DND-41 (cell line): ENCODE measurements at regions not wholly inside any gene's neighbourhood (a gene's known extent, or its start where the extent isn't known, plus 50 kb on each side); places are given as distances from the start of the nearest gene placed in this dataset.

Experiments used
- ATAC-seq: fragments of 200-7000 bp; cut with Tn5 transposase; 3 replicates; pipeline ENCODE4 v1.9.1; 2021; ENCODE audit warnings: low read depth; ENCODE audit not compliant: insufficient read depth
- DNase-seq: peaks from one replicate; pipeline ENCODE4 v3.0.0-alpha.2; 2020
- H2AFZ ChIP-seq: 2 replicates; pipeline ENCODE4 v1.6.0; 2012; ENCODE audit warnings: low read depth, low read length
- H3K27ac ChIP-seq: 2 replicates; pipeline ENCODE4 v1.5.1; 2012; ENCODE audit warnings: low read length, inconsistent platforms
- H3K27me3 ChIP-seq: fragments of 200-600 bp; sonication (generic); 2 replicates; pipeline ENCODE4 v1.6.0; 2012; ENCODE audit warnings: low read length, mild to moderate bottlenecking, inconsistent platforms; ENCODE audit not compliant: insufficient read depth, poor library complexity
- H3K36me3 ChIP-seq: 2 replicates; pipeline ENCODE4 v1.5.1; 2012; ENCODE audit warnings: low read length, inconsistent platforms; ENCODE audit not compliant: insufficient read depth
- H3K4me1 ChIP-seq: 2 replicates; pipeline ENCODE4 v1.5.1; 2012; ENCODE audit warnings: mild to moderate bottlenecking, low read length; ENCODE audit not compliant: insufficient read depth
- H3K4me2 ChIP-seq: 2 replicates; pipeline ENCODE4 v1.6.0; 2012; ENCODE audit warnings: mild to moderate bottlenecking, moderate library complexity, low read length, inconsistent platforms; ENCODE audit not compliant: insufficient read depth
- H3K4me3 ChIP-seq, 2 experiments: fragments of 200-600 bp in 1 of 2; shearing (Covaris generic) in 1 of 2; 2 replicates each; pipeline ENCODE4 v1.5.1; 2012 to 2016; ENCODE audit warnings: inconsistent platforms in 2 of 2, low read length in 2 of 2, mild to moderate bottlenecking in 2 of 2, low read depth in 1 of 2, moderate library complexity in 1 of 2
- H3K79me2 ChIP-seq: 2 replicates; pipeline ENCODE4 v1.6.0; 2012; ENCODE audit warnings: low read length, inconsistent platforms; ENCODE audit not compliant: insufficient read depth
- H3K9ac ChIP-seq: 2 replicates; pipeline ENCODE4 v1.6.0; 2012; ENCODE audit warnings: low read depth, mild to moderate bottlenecking, inconsistent platforms, low read length, moderate library complexity
- H3K9me3 ChIP-seq: 2 replicates; pipeline ENCODE4 v1.5.1; 2012; ENCODE audit warnings: low read length, moderate library complexity, mild to moderate bottlenecking, inconsistent platforms; ENCODE audit not compliant: insufficient read depth, severe bottlenecking
- H4K20me1 ChIP-seq: 2 replicates; pipeline ENCODE4 v1.6.0; 2012; ENCODE audit warnings: low read length; ENCODE audit not compliant: insufficient read depth
- CTCF ChIP-seq: IDR thresholded peaks from 2 replicates; pipeline ENCODE4 v1.5.1; 2012; ENCODE audit warnings: borderline replicate concordance, low read length, moderate library complexity, mild to moderate bottlenecking; ENCODE audit not compliant: poor library complexity, severe bottlenecking; ENCODE audit errors: extremely low read depth
- EZH2 ChIP-seq: IDR thresholded peaks from 3 replicates; pipeline ENCODE4 v1.6.1; 2012; ENCODE audit warnings: borderline replicate concordance, low read depth, mild to moderate bottlenecking, moderate library complexity, low read length, inconsistent platforms; ENCODE audit not compliant: severe bottlenecking

DNA sequence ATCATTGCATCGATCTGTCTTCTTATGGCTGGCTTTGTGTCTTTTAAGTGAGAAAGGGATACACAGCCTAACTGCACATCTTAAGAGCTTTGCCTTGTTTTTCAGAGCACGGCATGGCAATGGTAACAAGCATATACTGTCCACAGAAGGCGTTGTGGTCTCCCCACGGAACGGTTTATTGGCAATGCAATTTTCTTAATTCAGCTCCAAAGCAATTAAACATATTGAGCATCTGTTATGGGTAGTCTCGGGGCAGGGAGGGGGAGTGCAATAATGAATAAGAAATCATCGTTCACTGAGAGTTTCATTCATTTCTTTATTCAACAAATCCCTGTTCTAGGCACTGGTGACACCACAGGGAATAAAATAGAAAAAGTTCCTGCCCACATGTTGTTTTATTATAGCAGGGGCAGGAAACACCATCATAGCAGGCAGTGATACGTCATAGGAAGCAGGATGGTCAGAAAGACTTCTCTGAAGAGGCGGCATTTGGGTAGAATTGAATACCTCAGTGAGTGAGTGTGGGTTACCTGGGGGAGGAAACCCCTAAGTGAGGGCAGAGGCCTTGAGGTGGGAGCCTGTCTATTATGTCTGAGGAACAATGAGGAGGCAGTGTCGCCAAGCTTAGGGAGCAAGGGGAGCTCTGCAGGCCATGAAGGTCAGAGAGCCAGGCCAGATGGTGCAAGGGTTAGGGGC, 185.7 kb upstream of the KL start:
- TF ChIP-seq CTCF: no peak
- no peak for TF ChIP-seq EZH2
- no peak overlapping the region for H3K27ac ChIP-seq
- H3K9ac ChIP-seq: no peak overlapping the region
- DNase-seq: no peak
- no peaks in the 10 kb centered on the region for H3K9me3 ChIP-seq
- no peak overlapping the region for H3K4me2 ChIP-seq
- H3K36me3 ChIP-seq: no peaks in the 10 kb centered on the region
- H4K20me1 ChIP-seq: no peaks in the 10 kb centered on the region
- no peak overlapping the region for H3K4me3 ChIP-seq
- no peak for ATAC-seq
- no peaks in the 10 kb centered on the region for H3K27me3 ChIP-seq
- no peaks in the 10 kb centered on the region for H3K79me2 ChIP-seq
- H3K4me1 ChIP-seq: no peaks in the 10 kb centered on the region
- no peak overlapping the region for H2AFZ ChIP-seq

DNA sequence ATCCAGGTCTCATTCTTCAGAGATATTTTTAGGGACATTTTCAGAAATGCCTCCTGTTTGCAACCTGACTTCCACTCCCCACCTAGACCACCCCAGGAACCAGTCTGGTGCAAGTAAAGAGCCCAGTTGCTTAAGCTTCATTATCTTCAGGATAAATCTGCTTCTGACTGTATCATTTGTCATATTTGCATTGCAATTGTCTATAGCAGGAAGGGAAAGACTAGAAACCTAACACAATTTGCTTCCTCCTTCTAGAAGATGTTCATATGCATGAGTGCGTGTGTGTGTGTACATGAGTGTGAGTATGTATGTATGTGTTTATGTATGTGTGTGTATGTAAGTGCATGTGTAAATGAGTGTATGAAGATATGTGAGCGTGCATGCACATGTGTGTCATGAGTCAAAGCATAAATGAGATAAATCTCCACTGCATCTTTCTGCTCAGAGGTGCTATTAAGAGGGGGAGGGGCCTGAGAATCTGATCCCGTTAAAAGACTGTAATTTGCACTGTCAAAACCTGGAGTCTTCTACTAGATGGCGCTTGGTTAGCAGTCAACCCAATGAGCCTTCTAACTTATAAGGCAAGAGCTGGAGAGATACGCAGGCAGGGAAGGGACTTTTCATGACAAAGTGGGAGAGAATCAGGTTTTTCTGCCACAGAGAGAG, 178.8 kb upstream of the KL start:
- Histone ChIP-seq H3K4me2 (no peak overlapping the region), H3K4me3 (no peak overlapping the region), H2AFZ (no peak overlapping the region), H3K79me2 (no peaks in the 10 kb centered on the region), H3K9ac (no peak overlapping the region), H3K4me1 (no peaks in the 10 kb centered on the region), H4K20me1 (no peaks in the 10 kb centered on the region), H3K27ac (no peak overlapping the region), H3K27me3 (no peaks in the 10 kb centered on the region), H3K9me3 (no peaks in the 10 kb centered on the region), H3K36me3 (no peaks in the 10 kb centered on the region)
- TF ChIP-seq EZH2 (no peak), CTCF (no peak)
- DNase-seq (no peak), ATAC-seq (no peak)

DNA sequence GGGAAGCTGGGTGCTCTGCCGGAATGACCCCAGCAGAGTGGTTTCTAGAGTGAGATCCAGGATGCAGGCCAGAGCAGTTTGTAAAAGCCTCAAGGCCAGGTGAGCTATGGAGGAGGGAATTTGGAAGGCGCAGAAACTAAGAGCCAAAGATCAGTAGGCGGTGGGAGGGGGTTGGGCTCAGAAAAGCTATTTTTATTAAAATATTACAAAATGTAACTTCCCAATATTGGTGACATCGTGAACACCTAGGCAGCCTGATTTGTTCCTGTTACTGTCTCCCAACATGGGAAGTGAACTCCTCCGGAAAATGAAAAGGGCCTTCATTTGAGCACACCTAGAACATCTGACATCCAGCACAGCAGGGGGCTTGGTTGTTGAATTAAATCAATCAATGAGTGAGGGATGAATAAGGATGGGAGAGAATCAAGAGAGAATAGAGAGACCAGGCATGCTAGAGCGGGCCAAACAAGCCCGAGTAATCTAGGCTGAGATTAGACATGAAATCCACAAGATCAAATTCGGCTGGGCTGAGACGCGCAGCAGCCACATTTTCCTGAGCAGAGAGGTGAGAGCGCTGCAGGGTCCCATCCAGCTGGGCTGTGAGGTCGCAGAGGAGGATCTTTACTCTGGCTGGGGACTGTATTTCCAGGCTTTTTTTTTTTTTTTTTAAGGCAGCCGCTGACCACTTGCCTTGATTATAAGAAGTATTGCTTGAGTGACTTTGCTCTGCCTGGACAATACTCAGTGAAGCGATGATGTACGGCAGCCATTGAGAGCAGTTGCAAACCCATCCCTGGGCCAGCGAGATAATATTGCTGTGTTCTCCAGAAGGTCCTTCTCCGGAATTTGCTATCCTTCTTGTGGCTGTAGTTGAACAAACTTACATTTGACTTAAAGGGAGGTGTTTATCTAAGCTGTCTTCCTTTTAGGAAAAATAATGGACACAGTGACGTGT, 178.0 kb upstream of the KL start:
- Histone ChIP-seq H3K27ac (no peak overlapping the region), H2AFZ (no peak overlapping the region)

More for the DNA sequence above, 178.0 kb upstream of the KL start:
- Histone ChIP-seq H3K79me2 (no peaks in the 10 kb centered on the region), H3K9me3 (no peaks in the 10 kb centered on the region), H3K4me1 (no peaks in the 10 kb centered on the region), H3K9ac (no peak overlapping the region), H3K36me3 (no peaks in the 10 kb centered on the region), H3K4me3 (no peak overlapping the region), H3K4me2 (no peak overlapping the region), H4K20me1 (no peaks in the 10 kb centered on the region), H3K27me3 (no peaks in the 10 kb centered on the region)
- DNase-seq (no peak), ATAC-seq (no peak)
- TF ChIP-seq CTCF (no peak), EZH2 (no peak)
